ENCODE measurements at regions not wholly inside any gene's neighbourhood (a gene's known extent, or its start where the extent isn't known, plus 50 kb on each side); places are given as distances from the start of the nearest gene placed in this dataset.

DNA sequence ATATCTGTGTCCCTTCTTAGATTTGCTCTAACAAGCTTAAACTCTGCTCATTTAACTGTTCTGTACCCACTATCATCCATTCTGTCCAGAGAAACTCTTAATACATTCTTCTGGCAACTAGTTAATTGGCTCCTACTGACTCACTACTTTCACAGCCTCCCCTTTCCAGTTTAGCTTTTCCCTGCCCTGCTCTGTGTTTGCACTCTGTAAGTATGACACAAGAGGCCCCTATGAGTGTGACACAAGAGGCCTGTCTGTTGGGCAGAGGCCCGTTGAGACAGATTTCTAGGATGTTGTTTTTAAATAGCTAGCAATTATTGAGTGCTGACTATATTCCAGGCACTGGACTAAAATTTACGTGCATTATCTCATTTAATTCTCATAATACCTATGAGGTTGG is 246.0 kb upstream of the DAAM1 start:
- TF ChIP-seq, protein P1, sequence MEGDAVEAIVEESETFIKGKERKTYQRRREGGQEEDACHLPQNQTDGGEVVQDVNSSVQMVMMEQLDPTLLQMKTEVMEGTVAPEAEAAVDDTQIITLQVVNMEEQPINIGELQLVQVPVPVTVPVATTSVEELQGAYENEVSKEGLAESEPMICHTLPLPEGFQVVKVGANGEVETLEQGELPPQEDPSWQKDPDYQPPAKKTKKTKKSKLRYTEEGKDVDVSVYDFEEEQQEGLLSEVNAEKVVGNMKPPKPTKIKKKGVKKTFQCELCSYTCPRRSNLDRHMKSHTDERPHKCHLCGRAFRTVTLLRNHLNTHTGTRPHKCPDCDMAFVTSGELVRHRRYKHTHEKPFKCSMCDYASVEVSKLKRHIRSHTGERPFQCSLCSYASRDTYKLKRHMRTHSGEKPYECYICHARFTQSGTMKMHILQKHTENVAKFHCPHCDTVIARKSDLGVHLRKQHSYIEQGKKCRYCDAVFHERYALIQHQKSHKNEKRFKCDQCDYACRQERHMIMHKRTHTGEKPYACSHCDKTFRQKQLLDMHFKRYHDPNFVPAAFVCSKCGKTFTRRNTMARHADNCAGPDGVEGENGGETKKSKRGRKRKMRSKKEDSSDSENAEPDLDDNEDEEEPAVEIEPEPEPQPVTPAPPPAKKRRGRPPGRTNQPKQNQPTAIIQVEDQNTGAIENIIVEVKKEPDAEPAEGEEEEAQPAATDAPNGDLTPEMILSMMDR (IDR thresholded peaks at IDR 0.05), result no peak
- TF ChIP-seq EZH2phosphoT487 (IDR thresholded peaks at IDR 0.05), result no peak

All from neural progenitor cell (in vitro differentiated cells).